GM18909 (cell line): ENCODE measurements at regions not wholly inside any gene's neighbourhood (a gene's known extent, or its start where the extent isn't known, plus 50 kb on each side); places are given as distances from the start of the nearest gene placed in this dataset.

Experiments used
- ATAC-seq: cut with Tn5 transposase; IDR thresholded peaks from one replicate; pipeline ENCODE4 v1.9.1; 2021; ENCODE audit warnings: mild to moderate bottlenecking; ENCODE audit not compliant: unreplicated experiment, poor library complexity

- no peak for ATAC-seq
Measured at GRCh38 chr13:36550177-36550576, 117.9 kb downstream of the CCNA1 start.

- ATAC-seq = no peak
Measured at GRCh38 chr13:36551445-36551844, 119.2 kb downstream of the CCNA1 start.

GRCh38 chr13:36552334-36552733, 120.0 kb downstream of the CCNA1 start:
- no peak for ATAC-seq

GRCh38 chr13:36553491-36553890, 120.3 kb upstream of the SERTM1 start:
- no peak for ATAC-seq

GRCh38 chr13:36555151-36555986, 118.5 kb upstream of the SERTM1 start:
- ATAC-seq = peak; percentile 60

GRCh38 chr13:36559375-36559774, 114.4 kb upstream of the SERTM1 start:
- no peak for ATAC-seq

GRCh38 chr13:36567485-36567884, 106.3 kb upstream of the SERTM1 start:
- no peak for ATAC-seq

- no peak for ATAC-seq
Measured at GRCh38 chr13:36570489-36570888, 103.3 kb upstream of the SERTM1 start.

- ATAC-seq = no peak
Measured at GRCh38 chr13:36571444-36571843, 102.4 kb upstream of the SERTM1 start.

- no peak for ATAC-seq
Measured at GRCh38 chr13:36582977-36583376, 90.8 kb upstream of the SERTM1 start.

- no peak for ATAC-seq
Measured at GRCh38 chr13:36599641-36600040, 74.2 kb upstream of the SERTM1 start.

- no peak for ATAC-seq
Measured at GRCh38 chr13:36601186-36601585, 72.6 kb upstream of the SERTM1 start.

- no peak for ATAC-seq
Measured at GRCh38 chr13:36606060-36606459, 67.8 kb upstream of the SERTM1 start.

- no peak for ATAC-seq
Measured at GRCh38 chr13:36608474-36608873, 65.3 kb upstream of the SERTM1 start.

GRCh38 chr13:36612230-36612629, 61.6 kb upstream of the SERTM1 start:
- no peak for ATAC-seq

GRCh38 chr13:36616706-36617105, 57.1 kb upstream of the SERTM1 start:
- ATAC-seq = no peak

GRCh38 chr13:36619535-36619934, 54.3 kb upstream of the SERTM1 start:
- no peak for ATAC-seq
